ENCODE measurements at regions not wholly inside any gene's neighbourhood (a gene's known extent, or its start where the extent isn't known, plus 50 kb on each side); places are given as distances from the start of the nearest gene placed in this dataset.

GRCh38 chr4:130143656-130144055 lies 1047.7 kb downstream of the C4orf33 start:
- DNase-seq = no peak
- TF ChIP-seq POLR2A (IDR thresholded peaks at IDR 0.05) = no peak
- no peak for TF ChIP-seq CTCF (IDR thresholded peaks at IDR 0.05)
- intact Hi-C loops (cut with DNase I) = no loop called here
- 62% methylated on average over 1 of the region's 1 CpG for WGBS (ENCODE audit: insufficient coverage, low coverage, low lambda C conversion rate, missing lambda C conversion rate)
- Histone ChIP-seq H3K36me3 (no peaks in the 10 kb centered on the region), H3K27me3 (no peaks in the 10 kb centered on the region), H3K4me1 (no peaks in the 10 kb centered on the region), H3K4me3 (no peak overlapping the region), H3K9me3 (no peaks in the 10 kb centered on the region), H3K27ac (no peak overlapping the region)
- no peak for ATAC-seq

- H3K27me3 ChIP-seq = no peaks in the 10 kb centered on the region
- 73% methylated on average over 2 of the region's 2 CpGs for WGBS (ENCODE audit: insufficient coverage, low coverage, low lambda C conversion rate, missing lambda C conversion rate)
- no peak for DNase-seq
- H3K9me3 ChIP-seq = no peaks in the 10 kb centered on the region
- ATAC-seq = no peak
- H3K36me3 ChIP-seq = no peaks in the 10 kb centered on the region
- TF ChIP-seq POLR2A (IDR thresholded peaks at IDR 0.05) = no peak
- TF ChIP-seq CTCF (IDR thresholded peaks at IDR 0.05) = no peak
- H3K4me3 ChIP-seq = no peak overlapping the region
- intact Hi-C loops (cut with DNase I) = no loop called here
- H3K4me1 ChIP-seq = no peaks in the 10 kb centered on the region
- H3K27ac ChIP-seq = no peak overlapping the region
Observed at GRCh38 chr4:130146773-130147172, 1050.8 kb downstream of the C4orf33 start.

- intact Hi-C loops (cut with DNase I) = no loop called here
- 88% methylated on average over 1 of the region's 2 CpGs for WGBS (ENCODE audit: insufficient coverage, low coverage, low lambda C conversion rate, missing lambda C conversion rate)
- ATAC-seq = no peak
Observed at GRCh38 chr4:130147641-130148040, 1051.7 kb downstream of the C4orf33 start.

GRCh38 chr4:130154901-130155300 lies 1058.9 kb downstream of the C4orf33 start:
- TF ChIP-seq CTCF (IDR thresholded peaks at IDR 0.05) (no peak), POLR2A (IDR thresholded peaks at IDR 0.05) (no peak)
- intact Hi-C loops (cut with DNase I) = no loop called here
- no peak overlapping the region for H3K27ac ChIP-seq

More at GRCh38 chr4:130147641-130148040, 1051.7 kb downstream of the C4orf33 start:
- TF ChIP-seq POLR2A (IDR thresholded peaks at IDR 0.05) = no peak
- TF ChIP-seq CTCF (IDR thresholded peaks at IDR 0.05) = no peak
- Histone ChIP-seq H3K4me1 (no peaks in the 10 kb centered on the region), H3K36me3 (no peaks in the 10 kb centered on the region), H3K4me3 (no peak overlapping the region), H3K27me3 (no peaks in the 10 kb centered on the region), H3K27ac (no peak overlapping the region), H3K9me3 (no peaks in the 10 kb centered on the region)
- no peak for DNase-seq

GRCh38 chr4:130163701-130164100 lies 1067.7 kb downstream of the C4orf33 start:
- 80% methylated on average over 1 of the region's 1 CpG for WGBS (ENCODE audit: insufficient coverage, low coverage, low lambda C conversion rate, missing lambda C conversion rate)
- H3K27ac ChIP-seq = no peak overlapping the region
- ATAC-seq (no peak), DNase-seq (no peak)
- TF ChIP-seq CTCF (IDR thresholded peaks at IDR 0.05) (no peak), POLR2A (IDR thresholded peaks at IDR 0.05) (no peak)
- intact Hi-C loops (cut with DNase I) = no loop called here
- H3K4me3 ChIP-seq = no peak overlapping the region
- H3K36me3 ChIP-seq = no peaks in the 10 kb centered on the region
- H3K4me1 ChIP-seq = no peaks in the 10 kb centered on the region
- no peaks in the 10 kb centered on the region for H3K9me3 ChIP-seq
- H3K27me3 ChIP-seq = no peaks in the 10 kb centered on the region

More at GRCh38 chr4:130154901-130155300, 1058.9 kb downstream of the C4orf33 start:
- no peak for ATAC-seq
- 74% methylated on average over 2 of the region's 2 CpGs for WGBS (ENCODE audit: insufficient coverage, low coverage, low lambda C conversion rate, missing lambda C conversion rate)
- no peaks in the 10 kb centered on the region for H3K36me3 ChIP-seq
- no peaks in the 10 kb centered on the region for H3K4me1 ChIP-seq
- DNase-seq = no peak
- H3K27me3 ChIP-seq = no peaks in the 10 kb centered on the region
- H3K9me3 ChIP-seq = no peaks in the 10 kb centered on the region
- H3K4me3 ChIP-seq = no peak overlapping the region

Data from right lobe of liver (tissue), 6 donors.